AG08396 (cell line): ENCODE measurements at regions not wholly inside any gene's neighbourhood (a gene's known extent, or its start where the extent isn't known, plus 50 kb on each side); places are given as distances from the start of the nearest gene placed in this dataset.

Experiments
- DNase-seq: peaks from one replicate; pipeline ENCODE4 v3.0.0; 2012; ENCODE audit warnings: low spot score, mixed read lengths

DNA sequence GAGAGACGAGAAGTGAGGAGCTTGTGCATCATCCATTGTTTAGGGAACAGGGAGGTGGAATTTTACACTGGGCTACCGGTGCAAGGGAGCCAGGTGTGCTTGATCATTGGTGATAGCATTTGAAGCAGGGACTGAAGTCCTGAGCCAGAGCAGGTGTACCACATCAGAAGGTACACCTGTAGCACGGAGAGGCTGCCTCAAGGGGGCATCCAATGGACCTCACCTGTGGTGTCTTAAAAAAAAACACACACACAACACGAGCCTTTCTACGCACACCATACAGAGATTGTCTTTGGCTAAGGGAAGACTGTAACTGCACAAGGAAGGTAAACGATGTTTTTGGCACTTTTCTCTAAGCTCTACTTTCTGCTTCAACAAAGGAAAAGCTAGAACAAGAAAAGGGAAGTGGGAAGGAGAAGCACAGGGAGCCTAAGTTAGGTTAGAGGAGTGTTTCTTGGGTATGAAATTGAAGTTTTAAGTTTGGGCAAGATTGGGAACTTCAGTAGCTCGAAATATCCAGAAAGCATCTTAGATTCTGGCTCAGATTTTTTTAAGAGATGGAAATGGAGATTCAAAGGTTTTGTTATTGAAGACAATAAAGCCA is 334.3 kb upstream of the FBXO33 start:
- DNase-seq, result no peak

DNA sequence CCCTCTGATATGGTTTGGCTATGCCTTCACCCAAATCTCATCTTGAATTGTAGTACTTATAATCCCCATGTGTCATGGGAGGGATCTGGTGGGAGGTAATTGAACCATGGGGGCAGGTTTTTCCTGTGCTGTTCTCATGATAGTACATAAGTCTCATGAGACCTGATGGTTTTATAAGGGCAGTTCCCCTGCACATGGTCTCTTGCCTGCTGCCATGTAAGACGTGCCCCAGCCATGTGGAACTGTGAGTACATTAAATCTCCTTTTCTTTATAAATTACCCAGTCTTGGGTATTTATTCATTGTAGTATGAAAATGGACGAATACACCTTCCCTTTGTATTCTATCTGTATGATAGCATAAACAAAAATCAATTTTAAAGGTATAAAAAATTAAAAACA is 333.4 kb upstream of the FBXO33 start:
- no peak for DNase-seq

DNA sequence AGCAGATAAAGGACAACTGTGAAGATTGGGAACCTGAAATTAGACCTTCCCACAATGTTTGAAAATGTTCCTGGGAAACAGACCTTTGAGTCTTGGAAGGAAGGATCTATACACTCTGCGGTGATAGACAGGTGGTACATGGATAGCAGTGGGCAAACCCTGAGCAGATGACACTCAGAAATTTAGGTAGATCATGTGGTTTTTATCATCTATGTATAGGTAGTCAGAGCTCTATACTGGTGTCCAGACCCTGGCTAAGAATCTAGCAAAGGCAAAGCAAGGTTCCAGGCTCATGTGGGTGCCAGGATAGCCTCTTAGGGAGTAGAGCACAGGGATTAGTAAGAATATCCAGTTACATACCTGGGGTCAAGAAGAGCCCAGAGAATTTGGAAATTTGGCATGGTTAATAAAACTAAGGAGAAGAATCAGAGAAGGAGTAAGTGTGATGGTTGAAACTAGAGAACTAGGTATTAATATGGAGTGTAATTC is 331.2 kb upstream of the FBXO33 start:
- no peak for DNase-seq

DNA sequence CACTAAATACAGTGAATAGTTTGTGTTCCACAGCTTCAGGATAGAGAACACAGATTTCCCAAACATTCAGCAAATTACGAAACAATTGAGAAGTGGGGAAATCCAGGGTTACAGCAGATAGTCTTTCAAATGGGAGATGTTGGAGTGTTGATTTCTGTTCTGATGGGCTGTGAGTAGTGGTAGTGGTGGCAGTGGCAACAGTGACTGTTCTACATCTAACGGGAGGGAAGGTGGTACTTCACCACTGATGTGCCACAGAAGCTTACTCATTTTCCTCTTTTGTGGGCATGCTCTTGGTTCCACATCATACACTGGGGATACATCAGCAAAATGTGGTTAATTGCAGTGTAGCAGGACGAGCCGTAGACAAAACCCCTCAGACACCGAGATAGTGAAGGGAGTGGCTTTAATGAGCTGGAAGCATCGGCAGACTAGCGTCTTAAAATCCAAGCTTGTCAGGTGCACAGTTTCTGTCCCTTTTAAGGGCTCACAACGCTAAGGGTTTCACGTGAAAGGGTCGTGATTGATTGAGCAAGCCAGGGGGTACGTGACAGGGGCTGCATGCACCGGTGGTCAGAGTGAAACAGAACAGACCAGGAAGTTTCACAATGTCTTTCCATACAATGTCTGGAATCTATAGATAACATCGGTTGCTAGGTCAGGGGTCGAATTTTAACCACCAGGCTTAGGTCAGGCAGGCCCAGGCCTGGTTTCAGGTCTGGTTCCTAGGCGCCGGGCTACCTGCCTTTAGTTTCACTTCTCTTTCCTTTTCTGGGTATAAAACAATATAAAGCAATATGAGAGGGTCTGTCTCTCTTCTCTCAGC is 330.6 kb upstream of the FBXO33 start:
- DNase-seq, result no peak

DNA sequence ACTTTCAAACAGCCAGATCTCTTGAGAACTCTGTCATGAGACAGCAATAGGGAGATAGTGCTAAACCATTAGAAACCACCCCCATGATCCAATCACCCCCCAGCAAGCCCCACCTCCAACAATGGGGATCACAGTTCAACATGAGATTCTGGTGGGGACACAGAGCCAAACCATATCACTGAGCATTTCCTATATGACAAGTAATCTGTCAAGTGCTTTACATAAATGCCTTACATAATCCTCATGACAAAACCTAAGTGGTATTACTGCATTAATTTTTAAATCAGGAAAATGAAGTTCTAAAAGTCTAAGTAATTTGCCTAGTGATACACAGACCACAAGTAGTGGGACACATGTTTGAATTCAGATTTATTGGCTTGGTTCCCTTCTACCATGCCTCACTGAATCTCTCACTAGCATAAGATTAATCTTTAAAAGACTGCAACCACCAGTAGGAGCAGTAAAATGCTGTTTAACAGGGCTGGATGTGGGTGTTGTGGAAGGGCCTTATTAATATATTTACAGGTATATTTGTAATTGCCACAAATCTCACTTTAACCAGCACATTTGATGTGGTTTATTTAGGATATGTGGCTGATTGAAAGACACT is 323.1 kb upstream of the FBXO33 start:
- DNase-seq, result no peak

DNA sequence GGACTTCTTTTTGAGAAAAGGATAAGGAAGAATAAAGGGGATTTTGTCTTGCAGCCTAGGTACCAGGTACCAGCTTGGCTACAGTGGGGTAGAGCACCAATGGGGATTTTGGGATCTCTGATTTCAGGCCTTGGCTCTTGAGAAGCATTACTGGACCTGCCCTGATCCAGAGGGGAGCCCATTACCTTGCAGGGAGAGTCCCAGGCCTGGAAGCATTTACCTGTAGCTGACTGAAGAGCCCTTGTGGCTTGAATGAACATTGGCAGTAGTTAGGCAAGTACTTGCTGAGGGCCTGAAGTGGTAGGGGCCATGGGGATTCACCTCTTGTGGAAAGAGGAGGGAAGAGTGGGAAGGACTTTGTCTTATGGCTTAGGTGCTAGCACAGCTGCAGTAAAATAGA is 308.2 kb upstream of the FBXO33 start:
- DNase-seq, result no peak

DNA sequence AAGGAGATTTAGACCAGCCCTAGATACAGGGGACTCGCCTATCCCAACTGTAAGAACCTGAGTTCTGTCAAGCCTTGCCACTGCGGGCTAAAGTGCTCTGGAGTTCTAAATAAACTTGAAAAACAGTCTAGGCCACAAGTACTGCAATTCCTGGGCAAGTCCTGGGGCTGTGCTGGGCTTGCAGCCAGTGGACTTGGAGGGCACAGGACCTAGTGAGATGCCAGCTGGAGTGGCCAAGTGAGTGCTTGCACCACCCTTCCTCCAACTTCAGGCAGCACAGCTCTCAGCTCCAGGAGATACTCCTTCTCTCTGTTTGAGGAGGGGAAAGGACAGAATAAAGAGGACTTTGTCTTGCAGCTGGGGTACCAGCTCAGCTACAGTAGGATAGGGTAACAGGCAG is 307.6 kb upstream of the FBXO33 start:
- no peak for DNase-seq

DNA sequence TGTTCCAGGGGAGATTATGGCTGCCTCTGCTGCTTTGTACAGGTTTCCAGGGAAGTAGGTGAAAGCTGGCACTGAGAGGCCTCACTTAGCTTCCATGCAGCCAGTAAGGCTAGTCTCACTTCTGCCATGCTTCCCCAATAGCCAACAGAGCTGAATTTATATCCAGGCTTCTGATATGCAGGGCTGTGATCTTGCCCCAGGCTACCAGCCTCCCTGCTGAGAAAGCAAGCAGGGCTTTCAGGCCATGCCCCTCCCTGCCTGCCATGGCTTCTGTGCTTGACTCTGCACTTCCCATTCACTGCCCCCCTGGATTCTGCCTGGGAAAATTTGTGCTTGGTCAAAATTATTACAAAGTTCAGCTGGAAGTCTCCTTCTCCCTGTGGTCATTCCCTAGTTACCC is 302.1 kb upstream of the FBXO33 start:
- no peak for DNase-seq

DNA sequence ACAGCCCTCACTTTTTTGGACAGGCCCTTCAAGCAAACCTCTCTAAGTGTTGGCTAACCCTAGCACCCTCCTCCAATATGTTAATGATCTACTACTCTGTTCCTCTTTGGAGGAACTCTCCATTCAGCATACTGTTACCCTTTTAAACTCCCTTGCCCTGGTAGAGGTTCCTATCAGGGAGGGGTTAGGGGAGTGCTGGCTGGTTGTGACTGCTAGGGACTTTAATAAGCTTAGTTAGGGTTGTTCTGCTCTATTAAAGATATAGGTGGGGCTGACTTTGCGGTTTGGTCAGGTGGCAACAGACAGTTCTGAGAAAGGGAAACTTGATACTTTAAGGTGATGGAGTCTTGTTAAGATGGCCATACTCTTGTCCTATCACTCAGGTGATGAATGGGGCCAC is 301.5 kb upstream of the FBXO33 start:
- no peak for DNase-seq

DNA sequence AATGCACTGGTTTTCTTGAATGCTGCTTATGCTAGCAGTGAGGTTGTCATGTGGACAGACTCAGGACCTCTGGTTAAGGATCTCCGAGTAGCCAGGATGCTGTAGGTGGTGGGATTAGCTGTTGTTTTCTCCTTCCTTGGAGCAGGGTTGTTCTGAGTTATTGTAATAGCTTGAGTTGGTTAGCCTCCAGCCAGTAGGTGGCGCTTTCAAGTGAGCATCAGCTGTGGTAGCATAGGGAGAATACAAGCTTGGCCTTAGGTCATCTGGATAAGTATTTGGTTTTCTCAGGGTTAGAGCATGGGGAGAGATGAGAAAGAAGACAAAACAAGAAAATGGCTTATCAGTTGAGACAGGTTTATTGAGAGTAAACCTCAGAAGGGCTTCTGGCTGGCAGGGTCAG is 299.7 kb upstream of the FBXO33 start:
- DNase-seq, result no peak

DNA sequence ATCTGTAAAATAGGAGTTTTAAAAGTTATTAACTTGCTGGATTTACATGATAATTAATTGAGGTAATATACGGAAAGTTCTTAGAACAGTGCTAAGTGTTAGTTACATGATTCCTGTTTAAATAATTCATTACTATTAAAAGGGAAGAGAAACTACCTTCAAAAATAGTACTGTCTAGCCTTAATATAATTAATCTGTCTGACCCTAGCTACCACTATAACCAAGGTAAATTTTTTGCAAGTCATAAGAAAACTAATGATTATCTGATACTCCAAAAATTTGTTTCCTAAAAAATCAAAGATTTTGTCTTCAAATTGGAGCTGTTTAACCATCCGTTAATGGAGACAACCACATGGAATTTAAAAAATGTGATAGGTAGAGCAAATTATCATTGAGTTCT is 294.3 kb upstream of the FBXO33 start:
- no peak for DNase-seq

DNA sequence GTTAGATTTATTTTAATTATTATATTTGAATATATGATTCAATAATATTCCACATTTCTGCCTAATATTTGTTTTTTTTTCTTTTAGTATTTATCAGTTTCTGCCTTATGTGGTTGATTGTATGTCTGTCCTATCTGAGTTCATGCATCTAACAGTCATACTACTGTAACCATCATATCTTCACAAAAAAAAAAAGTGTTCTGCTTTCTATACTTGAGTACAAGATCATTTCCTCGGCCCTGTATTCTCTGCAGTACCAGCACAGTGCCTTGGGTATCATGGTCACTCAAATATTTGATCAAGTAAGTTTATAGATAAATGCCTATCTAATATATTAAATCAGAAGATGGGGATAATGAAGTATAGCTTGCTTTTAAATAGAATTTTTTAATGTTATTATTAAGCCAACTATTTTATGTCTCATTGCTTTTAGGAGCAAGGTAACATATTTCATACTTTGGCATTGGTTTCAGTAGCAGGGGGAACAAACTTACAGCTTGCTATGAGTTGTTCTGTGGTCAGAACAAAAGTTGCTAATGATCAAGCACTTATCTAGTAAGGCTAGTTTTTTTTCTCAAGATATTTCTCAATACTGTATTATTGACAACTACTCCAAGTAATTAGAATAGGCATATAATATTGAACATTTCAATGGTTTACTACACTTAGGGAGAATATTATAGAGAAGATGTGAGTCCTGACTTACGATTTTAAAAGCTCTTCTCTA is 290.5 kb upstream of the FBXO33 start:
- no peak for DNase-seq

DNA sequence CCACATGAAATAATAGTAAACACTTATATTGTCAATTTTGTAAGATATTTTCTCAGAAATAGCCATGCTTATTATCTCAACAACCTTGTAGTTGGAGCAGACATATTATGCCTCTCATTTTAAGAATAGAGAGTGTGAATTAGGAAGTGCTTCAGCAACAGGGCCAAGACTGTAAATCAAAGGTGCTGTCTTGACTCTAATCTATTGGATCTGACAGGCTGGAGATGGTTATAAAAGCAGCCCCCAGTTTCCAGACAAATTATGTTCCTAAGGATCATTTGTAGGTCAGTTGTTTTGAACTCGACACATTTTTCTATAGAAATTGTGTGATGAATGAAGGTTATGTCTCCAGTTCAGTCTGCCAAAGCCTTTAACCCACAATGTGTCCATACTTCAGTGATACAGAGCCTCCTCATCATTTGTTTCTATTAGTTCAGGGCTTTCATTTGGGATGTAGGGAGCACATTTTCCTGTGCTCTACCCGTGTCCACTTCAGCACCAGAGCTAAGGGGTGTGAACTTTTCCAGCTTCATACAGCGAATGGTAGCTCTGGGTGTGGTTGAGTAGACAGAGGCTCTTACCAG is 284.8 kb upstream of the FBXO33 start:
- DNase-seq, result no peak

DNA sequence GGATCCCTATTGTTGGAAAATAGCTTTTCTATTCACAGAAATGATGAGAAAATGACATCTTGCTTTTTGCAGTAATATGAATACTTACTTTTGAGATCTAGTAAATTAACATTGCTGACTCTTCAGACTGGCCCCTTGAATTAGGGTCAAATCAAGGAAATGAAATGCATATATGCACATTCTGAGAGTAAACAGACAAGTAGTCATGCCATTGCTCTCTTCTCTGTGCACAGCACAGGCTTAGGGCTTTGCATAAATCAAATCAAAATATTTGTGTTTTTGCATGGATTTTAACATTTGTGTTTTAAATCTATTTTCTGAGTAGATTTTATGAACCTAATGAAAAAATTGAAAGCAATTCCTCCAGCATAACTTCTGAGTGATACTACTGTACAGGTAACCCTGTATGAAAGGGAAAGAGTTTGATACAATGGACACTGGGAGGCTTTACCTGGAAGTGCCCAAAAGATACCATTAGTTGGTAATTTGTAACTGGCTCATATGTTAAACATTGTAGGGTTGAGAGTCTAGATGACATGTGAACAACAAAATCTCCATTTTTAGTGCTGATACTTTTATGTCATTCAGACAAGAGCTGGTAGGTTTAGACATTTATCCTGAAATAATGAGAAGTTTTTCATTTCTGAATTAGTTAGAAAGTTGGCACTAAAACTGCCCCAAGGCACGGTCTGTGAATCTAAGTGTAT is 280.2 kb upstream of the FBXO33 start:
- no peak for DNase-seq

DNA sequence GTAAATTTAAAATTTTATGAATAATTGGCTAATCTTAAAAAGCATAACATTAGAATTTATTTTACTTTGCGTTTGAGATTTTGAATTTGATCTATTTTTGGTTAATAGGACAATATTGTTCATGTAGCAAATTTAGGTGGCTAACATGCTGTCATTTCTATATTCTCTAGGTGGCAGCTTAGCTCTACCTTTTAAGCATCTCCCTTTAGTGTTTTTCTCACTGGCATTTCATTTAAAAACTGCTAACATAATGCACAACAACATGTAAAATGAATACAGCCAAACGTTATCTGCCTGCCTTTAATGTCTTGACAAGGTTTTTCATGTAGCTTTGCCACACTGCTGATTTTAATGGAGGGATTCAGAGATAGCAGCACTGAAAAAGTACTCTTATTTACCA is 272.4 kb upstream of the FBXO33 start:
- no peak for DNase-seq

DNA sequence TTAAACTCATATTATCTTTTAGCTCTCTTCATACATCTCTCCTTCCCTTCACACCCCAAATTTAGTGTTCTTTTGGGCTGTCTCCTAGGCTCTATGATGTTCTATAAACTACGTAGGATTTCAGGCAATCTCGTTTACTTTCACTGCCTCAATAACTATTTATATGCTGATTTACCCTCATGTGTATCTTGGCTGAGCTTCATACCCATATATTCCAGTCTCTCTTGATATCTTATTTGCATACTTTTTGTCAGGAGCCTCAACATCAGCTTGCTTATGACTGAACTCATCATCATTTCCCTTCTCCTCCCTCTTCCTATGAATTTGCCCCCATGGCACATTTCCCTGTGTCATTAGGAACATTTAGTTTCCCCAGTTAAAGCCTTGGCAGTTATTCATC is 262.1 kb upstream of the FBXO33 start:
- DNase-seq, result no peak

DNA sequence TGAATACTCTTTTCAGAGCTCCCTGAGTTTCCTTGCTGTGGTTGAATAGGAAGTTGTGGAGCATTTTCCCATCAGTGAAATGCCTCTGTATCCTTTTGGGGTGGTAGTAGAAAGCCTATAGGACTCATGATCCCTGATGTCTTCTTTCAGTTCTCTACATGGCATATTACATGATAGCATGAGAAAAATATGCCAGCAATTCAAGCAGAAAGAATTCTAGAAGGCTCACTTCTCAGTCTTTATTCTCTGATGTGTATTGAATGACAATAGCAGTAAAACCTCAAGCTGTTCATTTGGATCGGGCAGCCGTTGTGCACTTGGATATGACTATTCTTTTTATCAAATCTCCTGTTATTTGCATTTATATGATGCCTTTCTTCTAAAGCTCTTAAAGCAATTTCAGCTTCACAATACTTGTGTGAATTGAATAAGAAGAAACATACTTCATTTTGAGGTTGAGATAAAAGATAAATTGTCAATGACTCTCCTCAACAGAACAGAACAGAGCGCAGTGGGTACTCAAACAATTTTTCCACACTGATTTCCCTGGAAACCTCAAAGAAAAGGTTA is 251.5 kb upstream of the FBXO33 start:
- no peak for DNase-seq

DNA sequence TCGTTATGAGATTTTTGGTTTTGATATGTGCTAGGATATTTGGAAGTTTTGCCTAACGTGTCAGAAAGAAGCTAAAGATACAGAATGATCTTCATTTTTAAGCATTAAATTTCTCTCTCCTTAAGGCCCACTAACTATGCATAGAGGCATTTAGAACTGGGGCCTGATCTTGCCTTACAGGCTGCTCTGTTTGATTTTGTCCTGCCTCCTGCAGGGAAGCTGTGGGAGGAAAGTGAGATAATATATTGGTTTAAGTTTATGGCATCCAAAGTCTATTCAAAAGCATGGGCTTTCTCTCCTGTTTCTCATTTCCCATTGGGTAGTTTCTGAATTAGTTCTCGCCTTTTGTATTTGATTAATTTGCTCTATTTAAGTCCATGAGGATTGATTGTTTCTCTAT is 250.3 kb upstream of the FBXO33 start:
- no peak for DNase-seq

DNA sequence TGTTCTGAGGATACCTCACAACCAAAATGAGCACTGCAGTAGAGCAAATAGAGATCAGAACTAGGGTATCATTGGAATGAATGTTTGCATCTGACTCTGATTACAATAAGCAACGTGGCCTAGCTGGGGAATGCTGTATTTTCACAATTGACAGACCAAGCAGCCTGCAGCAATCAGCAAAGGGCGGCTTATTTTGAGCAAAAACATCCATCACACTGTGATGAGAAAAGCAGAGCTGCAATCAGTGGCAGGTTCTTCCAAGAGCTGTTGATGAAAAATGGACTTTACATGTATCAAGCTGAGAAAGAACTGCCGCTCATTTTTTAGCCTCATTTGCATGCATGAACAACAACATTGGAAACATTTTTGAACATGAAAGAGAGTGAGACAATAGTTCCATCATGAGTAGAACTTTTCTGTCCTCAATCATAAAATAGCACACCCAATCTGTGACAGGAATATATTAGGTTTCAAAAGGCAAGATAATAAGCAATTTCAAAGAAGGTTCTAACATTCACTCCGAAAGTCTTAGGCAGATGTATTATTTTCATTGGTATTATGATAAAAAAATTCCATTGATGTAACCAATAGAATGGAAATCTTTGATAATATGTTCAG is 249.7 kb upstream of the FBXO33 start:
- DNase-seq, result no peak

DNA sequence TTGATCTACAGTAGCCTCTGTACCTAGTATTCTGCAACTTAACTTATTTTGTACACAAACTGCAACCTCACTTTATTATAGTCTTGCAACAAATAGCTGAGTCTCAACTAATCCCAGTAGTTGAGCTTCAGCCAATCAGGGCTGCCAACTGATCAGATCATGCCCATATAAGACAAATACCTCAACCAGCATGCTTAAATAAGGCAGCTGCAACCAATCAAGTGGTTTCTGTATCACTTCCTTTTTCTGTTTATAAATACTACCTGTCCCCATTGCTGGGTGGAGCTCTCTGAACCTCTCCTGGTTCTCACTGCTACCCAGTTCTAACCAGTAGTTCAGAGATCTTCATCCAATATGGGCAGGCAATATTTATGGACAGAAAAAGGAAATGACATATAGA is 248.5 kb upstream of the FBXO33 start:
- DNase-seq, result no peak

DNA sequence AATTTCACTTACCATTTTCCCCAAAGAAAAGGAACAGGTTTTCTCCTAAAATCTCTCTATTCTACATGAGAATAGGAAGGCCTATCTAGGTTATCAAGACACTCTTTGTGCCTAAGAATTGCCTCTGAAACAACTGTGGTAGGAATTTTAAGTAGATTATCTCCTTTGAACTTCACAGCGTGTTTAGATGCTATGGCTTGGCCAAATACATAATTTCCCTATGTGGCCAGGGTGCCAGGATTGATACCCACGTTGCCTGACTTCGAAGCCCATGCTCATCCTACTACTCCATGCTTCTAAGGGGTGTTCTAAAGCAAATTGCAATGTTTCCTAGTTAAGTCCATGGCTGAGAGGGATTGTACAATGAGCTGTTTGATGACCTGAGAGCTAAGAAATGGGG is 241.5 kb upstream of the FBXO33 start:
- no peak for DNase-seq
